AG04450 (cell line): ENCODE measurements at regions not wholly inside any gene's neighbourhood (a gene's known extent, or its start where the extent isn't known, plus 50 kb on each side); places are given as distances from the start of the nearest gene placed in this dataset.
"Not testable (repeated sequence)": the region's sequence is repeated elsewhere in the genome, so short reads cannot be mapped to it uniquely, and the experiment has no call there.

Experiments
- CTCF ChIA-PET: fragments of 300-600, 350-600 bp; formaldehyde crosslinking; extraction: SDS; loops from one replicate; lab custom pipeline; 2022; ENCODE audit warnings: antibody characterized with exemption, inconsistent platforms; lab: Charles Lee
- POLR2A ChIA-PET: fragments of 350-600 bp; formaldehyde crosslinking; extraction: SDS; loops from one replicate; lab custom pipeline; 2021; ENCODE audit warnings: antibody characterized with exemption, inconsistent platforms; lab: Yijun Ruan, JAX
- DNase-seq: peaks from one replicate; pipeline ENCODE4 v3.0.0-alpha.2; 2011; ENCODE audit warnings: low read depth, low spot score
- H3K27ac ChIP-seq: one replicate; pipeline ENCODE4 v1.5.1; 2012; ENCODE audit warnings: low read depth, low read length, control low read depth
- H3K27me3 ChIP-seq: one replicate; pipeline ENCODE4 v1.6.0; 2012; ENCODE audit warnings: low read length; ENCODE audit not compliant: control insufficient read depth, insufficient read depth
- H3K4me3 ChIP-seq: 2 replicates; pipeline ENCODE4 v1.5.1; 2011; ENCODE audit warnings: mild to moderate bottlenecking, low read depth, low read length, control low read depth
- H3K9me3 ChIP-seq: 2 replicates; pipeline ENCODE4 v1.5.1; 2012; ENCODE audit warnings: low read length; ENCODE audit not compliant: control insufficient read depth, insufficient read depth
- TF ChIP-seq, protein P1 (sequence below): IDR thresholded peaks from 2 replicates; pipeline ENCODE4 v1.5.1; 2011; ENCODE audit warnings: low read depth, low read length, control low read depth, inconsistent platforms

DNA sequence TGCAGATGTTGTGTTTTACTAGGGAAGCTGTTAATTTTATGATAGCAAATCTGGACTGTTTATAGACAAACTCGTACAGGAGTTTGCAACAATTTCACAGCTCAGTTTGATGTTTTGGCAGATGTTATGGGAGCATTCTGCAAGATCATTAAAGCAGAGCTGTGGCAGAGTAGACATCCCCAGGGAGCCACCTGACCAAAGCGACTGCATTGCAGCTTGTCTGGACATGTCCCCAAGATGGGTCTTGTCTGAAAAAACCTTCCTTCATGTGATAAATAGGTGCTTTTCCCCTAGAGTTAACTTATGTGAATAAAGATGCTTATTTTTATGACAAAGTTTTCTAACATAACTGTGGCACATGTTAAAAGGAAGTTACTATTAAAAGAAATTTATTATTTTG is 91.2 kb upstream of the GPR141 start:
- Histone ChIP-seq H3K9me3 (peaks cover 7% of the 10 kb centered on the region; the same call in 1 of the 2 replicates), H3K4me3 (no peak overlapping the region), H3K27ac (no peak overlapping the region), H3K27me3 (no peaks in the 10 kb centered on the region)
- TF ChIP-seq, protein P1, sequence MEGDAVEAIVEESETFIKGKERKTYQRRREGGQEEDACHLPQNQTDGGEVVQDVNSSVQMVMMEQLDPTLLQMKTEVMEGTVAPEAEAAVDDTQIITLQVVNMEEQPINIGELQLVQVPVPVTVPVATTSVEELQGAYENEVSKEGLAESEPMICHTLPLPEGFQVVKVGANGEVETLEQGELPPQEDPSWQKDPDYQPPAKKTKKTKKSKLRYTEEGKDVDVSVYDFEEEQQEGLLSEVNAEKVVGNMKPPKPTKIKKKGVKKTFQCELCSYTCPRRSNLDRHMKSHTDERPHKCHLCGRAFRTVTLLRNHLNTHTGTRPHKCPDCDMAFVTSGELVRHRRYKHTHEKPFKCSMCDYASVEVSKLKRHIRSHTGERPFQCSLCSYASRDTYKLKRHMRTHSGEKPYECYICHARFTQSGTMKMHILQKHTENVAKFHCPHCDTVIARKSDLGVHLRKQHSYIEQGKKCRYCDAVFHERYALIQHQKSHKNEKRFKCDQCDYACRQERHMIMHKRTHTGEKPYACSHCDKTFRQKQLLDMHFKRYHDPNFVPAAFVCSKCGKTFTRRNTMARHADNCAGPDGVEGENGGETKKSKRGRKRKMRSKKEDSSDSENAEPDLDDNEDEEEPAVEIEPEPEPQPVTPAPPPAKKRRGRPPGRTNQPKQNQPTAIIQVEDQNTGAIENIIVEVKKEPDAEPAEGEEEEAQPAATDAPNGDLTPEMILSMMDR: no peak
- ChIA-PET CTCF (no interaction called here), POLR2A (no interaction called here)
- DNase-seq: no peak

DNA sequence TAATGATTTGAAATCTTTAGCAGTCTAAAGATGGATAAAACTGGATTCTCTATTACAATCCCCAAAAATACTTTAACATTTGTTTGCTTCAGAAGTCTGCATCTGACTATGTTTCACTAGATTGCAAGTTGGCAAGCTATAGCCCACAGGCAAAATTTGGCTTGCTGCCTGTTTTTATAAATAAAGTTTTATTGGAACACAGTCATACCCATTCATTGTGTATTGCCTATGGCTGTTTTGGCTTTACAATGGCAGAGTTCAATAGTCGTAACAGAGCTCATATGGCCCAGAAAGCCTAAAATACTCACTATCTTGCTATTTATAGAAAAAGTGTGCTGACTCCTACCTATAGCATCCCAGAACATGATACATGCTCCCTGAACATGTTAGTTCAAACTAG is 89.0 kb upstream of the GPR141 start:
- Histone ChIP-seq H3K4me3 (no peak overlapping the region), H3K9me3 (peaks cover 12% of the 10 kb centered on the region; the same call in 1 of the 2 replicates), H3K27me3 (no peaks in the 10 kb centered on the region), H3K27ac (no peak overlapping the region)
- no peak for DNase-seq
- TF ChIP-seq, protein P1: no peak
- POLR2A ChIA-PET: no interaction called here
- CTCF ChIA-PET: no interaction called here

DNA sequence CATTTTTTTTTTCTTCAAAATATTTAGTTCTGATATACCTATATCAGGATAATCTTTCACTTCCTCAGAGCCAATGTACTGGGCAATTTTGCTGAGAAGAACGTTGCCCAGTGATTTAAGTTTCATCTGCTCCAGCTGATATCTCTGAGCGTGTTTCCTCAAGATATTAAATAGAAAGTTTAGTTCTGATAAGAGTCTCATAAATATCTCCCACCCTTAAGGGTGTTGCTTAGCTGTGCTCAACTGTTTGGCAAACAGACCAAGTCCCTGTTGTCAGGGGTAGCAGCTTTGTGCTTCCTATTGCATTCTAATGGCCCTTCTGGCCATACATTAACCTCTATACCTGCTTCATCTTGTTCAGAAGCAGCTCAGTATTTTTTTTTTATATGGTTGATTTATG is 84.7 kb upstream of the GPR141 start:
- Histone ChIP-seq H3K9me3 (peaks cover 9% of the 10 kb centered on the region; the same call in 1 of the 2 replicates), H3K27me3 (no peaks in the 10 kb centered on the region), H3K27ac (no peak overlapping the region), H3K4me3 (no peak overlapping the region)
- ChIA-PET CTCF (no interaction called here), POLR2A (no interaction called here)
- TF ChIP-seq, protein P1: no peak
- DNase-seq: no peak

DNA sequence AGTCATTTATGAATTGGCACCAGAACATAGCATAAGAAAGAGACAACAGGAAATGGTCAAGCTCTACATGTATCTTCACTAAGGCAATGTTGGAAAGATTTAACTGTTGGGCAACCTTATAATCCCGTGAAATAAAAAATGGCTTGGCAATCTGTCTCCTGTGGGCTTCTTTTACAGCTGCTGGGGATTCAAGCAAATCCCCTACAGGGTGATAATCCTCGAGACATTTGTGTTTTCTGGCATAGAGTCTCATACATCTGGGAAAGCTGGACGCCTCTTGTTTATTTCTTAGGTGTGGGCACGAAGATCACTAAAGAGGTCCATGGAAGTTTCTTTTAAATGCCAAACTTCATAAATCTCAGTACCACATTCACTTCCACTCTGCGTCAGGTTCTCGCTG is 82.2 kb upstream of the GPR141 start:
- ChIA-PET CTCF (no interaction called here), POLR2A (no interaction called here)
- TF ChIP-seq, protein P1: no peak
- no peak for DNase-seq
- peaks cover 7% of the 10 kb centered on the region for H3K9me3 ChIP-seq
- no peak overlapping the region for H3K4me3 ChIP-seq
- no peaks in the 10 kb centered on the region for H3K27me3 ChIP-seq
- H3K27ac ChIP-seq: no peak overlapping the region

DNA sequence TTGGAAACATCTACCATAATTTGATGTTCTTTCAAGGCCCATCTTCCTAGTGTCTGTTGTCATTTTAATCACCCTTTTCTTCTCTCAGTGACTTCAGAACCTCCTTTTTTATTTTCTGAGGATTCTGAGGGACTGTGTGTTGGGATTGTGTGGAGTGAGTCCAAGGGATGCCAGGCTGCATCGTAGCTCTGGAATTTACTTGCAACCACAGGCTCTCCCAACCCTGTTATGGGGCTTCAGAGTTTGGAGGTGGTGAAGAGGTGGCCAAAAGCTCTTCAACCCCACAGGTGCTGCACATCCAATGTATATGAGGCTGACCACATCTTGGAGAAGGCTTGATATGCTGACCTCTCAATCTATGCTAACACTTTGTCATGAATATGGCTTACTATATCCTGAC is 79.5 kb upstream of the GPR141 start:
- ChIA-PET CTCF (no interaction called here), POLR2A (no interaction called here)
- Histone ChIP-seq H3K27me3 (no peaks in the 10 kb centered on the region), H3K4me3 (no peak overlapping the region), H3K9me3 (peaks cover 13% of the 10 kb centered on the region), H3K27ac (no peak overlapping the region)
- DNase-seq: no peak
- TF ChIP-seq, protein P1: no peak

DNA sequence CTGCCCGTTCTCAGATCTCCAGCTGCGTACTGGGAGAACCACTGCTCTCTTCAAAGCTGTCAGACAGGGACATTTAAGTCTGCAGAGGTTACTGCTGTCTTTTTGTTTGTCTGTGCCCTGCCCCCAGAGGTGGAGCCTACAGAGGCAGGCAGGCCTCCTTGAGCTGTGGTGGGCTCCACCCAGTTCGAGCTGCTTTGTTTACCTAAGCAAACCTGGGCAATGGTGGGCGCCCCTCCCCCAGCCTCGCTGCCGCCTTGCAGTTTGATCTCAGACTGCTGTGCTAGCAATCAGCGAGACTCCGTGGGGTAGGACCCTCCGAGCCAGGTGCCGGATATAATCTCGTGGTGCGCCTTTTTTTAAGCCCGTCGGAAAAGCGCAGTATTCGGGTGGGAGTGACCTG is 66.2 kb upstream of the GPR141 start:
- POLR2A ChIA-PET: not testable (repeated sequence)

More for the DNA sequence above, 66.2 kb upstream of the GPR141 start:
- H3K9me3 ChIP-seq, H3K27me3 ChIP-seq, DNase-seq, H3K27ac ChIP-seq, CTCF ChIA-PET, H3K4me3 ChIP-seq: not testable (repeated sequence)
